ENCODE measurements at regions not wholly inside any gene's neighbourhood (a gene's known extent, or its start where the extent isn't known, plus 50 kb on each side); places are given as distances from the start of the nearest gene placed in this dataset.
"Not testable (repeated sequence)": the region's sequence is repeated elsewhere in the genome, so short reads cannot be mapped to it uniquely, and the experiment has no call there.

- intact Hi-C loops (cut with DNase I; ENCODE audit: low total_unique reads): no loop called here
- H3K4me3 ChIP-seq (ENCODE audit: low read depth, poor library complexity, severe bottlenecking): no peak overlapping the region
- DNase-seq (ENCODE audit: low spot score in 2 of 2): no peak
- 71 to 77% methylated on average over 14 of the region's 14 CpGs for WGBS, 2 donors
- TF ChIP-seq CTCF (IDR thresholded peaks at IDR 0.05): no peak
- no peak for TF ChIP-seq POLR2A (IDR thresholded peaks at IDR 0.05)
These were observed 103.1 kb upstream of the ALKAL2 start for GRCh38 chr2:390959-391358.

- DNase-seq (ENCODE audit: low spot score in 2 of 2); intact Hi-C loops (cut with DNase I; ENCODE audit: low total_unique reads); H3K4me3 ChIP-seq (ENCODE audit: low read depth, poor library complexity, severe bottlenecking): not testable (repeated sequence)
- WGBS, 2 donors: 88 to 90% methylated on average over 15 of the region's 15 CpGs
These were observed 102.1 kb upstream of the ALKAL2 start for GRCh38 chr2:389985-390384.

- intact Hi-C loops (cut with DNase I; ENCODE audit: low total_unique reads); H3K4me3 ChIP-seq (ENCODE audit: low read depth, poor library complexity, severe bottlenecking); DNase-seq (ENCODE audit: low spot score in 2 of 2): not testable (repeated sequence)
- WGBS, 2 donors: 95 to 96% methylated on average over 24 of the region's 24 CpGs
These were observed 100.9 kb upstream of the ALKAL2 start for GRCh38 chr2:388752-389151.

- DNase-seq (ENCODE audit: low spot score in 2 of 2): no peak
- WGBS, 2 donors: 85 to 93% methylated on average over 18 of the region's 18 CpGs
- H3K4me3 ChIP-seq (ENCODE audit: low read depth, poor library complexity, severe bottlenecking): no peak overlapping the region
- intact Hi-C loops (cut with DNase I; ENCODE audit: low total_unique reads): no loop called here
- no peak for TF ChIP-seq POLR2A (IDR thresholded peaks at IDR 0.05)
These were observed 100.1 kb upstream of the ALKAL2 start for GRCh38 chr2:387980-388421.

GRCh38 chr2:386406-387103, 98.7 kb upstream of the ALKAL2 start:
- no peak for TF ChIP-seq CTCF (IDR thresholded peaks at IDR 0.05)
- no peak for TF ChIP-seq POLR2A (IDR thresholded peaks at IDR 0.05)
- no peak overlapping the region for H3K4me3 ChIP-seq (ENCODE audit: low read depth, poor library complexity, severe bottlenecking)
- intact Hi-C loops (cut with DNase I; ENCODE audit: low total_unique reads): no loop called here
- WGBS, 2 donors: 85 to 88% methylated on average over 8 to 10 of the region's 10 CpGs
- DNase-seq (ENCODE audit: low spot score in 2 of 2): no peak

- intact Hi-C loops (cut with DNase I; ENCODE audit: low total_unique reads): no loop called here
- no peak for TF ChIP-seq CTCF (IDR thresholded peaks at IDR 0.05)
- TF ChIP-seq POLR2A (IDR thresholded peaks at IDR 0.05): no peak
- 64 to 73% methylated on average over 6 of the region's 6 CpGs for WGBS, 2 donors
- no peak overlapping the region for H3K4me3 ChIP-seq (ENCODE audit: low read depth, poor library complexity, severe bottlenecking)
- DNase-seq (ENCODE audit: low spot score in 2 of 2): no peak
These were observed 97.9 kb upstream of the ALKAL2 start for GRCh38 chr2:385785-386184.

- no peak overlapping the region for H3K4me3 ChIP-seq (ENCODE audit: low read depth, poor library complexity, severe bottlenecking)
- WGBS, 2 donors: 89 to 91% methylated on average over 9 of the region's 9 CpGs
- no peak for DNase-seq (ENCODE audit: low spot score in 2 of 2)
- intact Hi-C loops (cut with DNase I; ENCODE audit: low total_unique reads): no loop called here
- TF ChIP-seq POLR2A (IDR thresholded peaks at IDR 0.05): no peak
- TF ChIP-seq CTCF (IDR thresholded peaks at IDR 0.05): no peak
These were observed 97.2 kb upstream of the ALKAL2 start for GRCh38 chr2:385061-385460.
